H1 (cell line): ENCODE measurements at regions not wholly inside any gene's neighbourhood (a gene's known extent, or its start where the extent isn't known, plus 50 kb on each side); places are given as distances from the start of the nearest gene placed in this dataset.

Source experiments
- CTCF ChIA-PET: fragments of 300-600 bp; sonication (Branson Sonifier 250); formaldehyde crosslinking; loops from one replicate; lab custom pipeline; 2021; ENCODE audit not compliant: partially characterized antibody; lab: Charles Lee
- POLR2A ChIA-PET: fragments of 300-600 bp; sonication (Branson Sonifier 250); formaldehyde crosslinking; loops from one replicate; lab custom pipeline; 2021; ENCODE audit warnings: inconsistent platforms; ENCODE audit not compliant: partially characterized antibody; lab: Charles Lee
- DNase-seq, 2 experiments: peaks; one replicate each; pipeline versions ENCODE4 v3.0.0 to v3.0.0-alpha.2; 2010 to 2022; ENCODE audit warnings: low spot score in 2 of 2, low read depth in 1 of 2, mixed read lengths in 1 of 2
- FAIRE-seq: peaks from 2 replicates; lab custom pipeline; 2011; peaks lifted over from hg19 to GRCh38; lab: Jason Lieb, UNC
- H2AFZ ChIP-seq: 2 replicates; pipeline ENCODE4 v1.8.1; 2012; ENCODE audit warnings: low read length, inconsistent platforms
- H2AK5ac ChIP-seq: 2 replicates; pipeline ENCODE4 v1.6.1; 2013; ENCODE audit warnings: low read depth, low read length
- H2BK120ac ChIP-seq: replicated peaks from 2 replicates; pipeline ENCODE3; 2013; ENCODE audit warnings: low read depth, low read length, inconsistent platforms
- H2BK12ac ChIP-seq: 2 replicates; pipeline ENCODE4 v1.6.1; 2013; ENCODE audit warnings: low read depth, low read length
- H2BK15ac ChIP-seq: 2 replicates; pipeline ENCODE4 v1.6.1; 2013; ENCODE audit warnings: low read length
- H2BK20ac ChIP-seq: 2 replicates; pipeline ENCODE4 v1.6.1; 2013; ENCODE audit warnings: low read length
- H2BK5ac ChIP-seq: 2 replicates; pipeline ENCODE4 v1.6.1; 2013; ENCODE audit warnings: low read depth, low read length
- H3K14ac ChIP-seq: 2 replicates; pipeline ENCODE4 v1.6.1; 2013; ENCODE audit warnings: inconsistent platforms; ENCODE audit not compliant: insufficient read length
- H3K18ac ChIP-seq: 2 replicates; pipeline ENCODE4 v1.6.1; 2013; ENCODE audit warnings: low read length; ENCODE audit errors: extremely low read depth
- H3K23ac ChIP-seq: 2 replicates; pipeline ENCODE4 v1.6.1; 2013; ENCODE audit warnings: inconsistent platforms; ENCODE audit not compliant: insufficient read length
- H3K23me2 ChIP-seq: 2 replicates; pipeline ENCODE4 v1.6.1; 2013; ENCODE audit warnings: low read depth, low read length
- H3K27ac ChIP-seq: 2 replicates; pipeline ENCODE4 v1.6.1; 2011; ENCODE audit warnings: low read depth, low read length, inconsistent platforms
- H3K27me3 ChIP-seq, 4 experiments: replicated peaks in 1 of 4; 1 replicate in 1 of 4; 2 replicates in 3 of 4; pipeline versions ENCODE4 v1.6.1 to v1.8.1; 2011 to 2013; ENCODE audit warnings: low read length in 3 of 4, mild to moderate bottlenecking in 3 of 4, inconsistent platforms in 2 of 4, mixed read lengths in 2 of 4, moderate library complexity in 1 of 4; ENCODE audit not compliant: control insufficient read depth in 3 of 4, insufficient read depth in 3 of 4; ENCODE audit errors: extremely low read depth in 1 of 4
- H3K36me3 ChIP-seq, 4 experiments: 2 replicates each; pipeline versions ENCODE4 v1.6.1 to v1.8.1; 2011 to 2013; ENCODE audit warnings: mild to moderate bottlenecking in 4 of 4, low read length in 3 of 4, moderate library complexity in 2 of 4, control low read depth in 1 of 4, inconsistent platforms in 1 of 4; ENCODE audit not compliant: insufficient read depth in 4 of 4, control insufficient read depth in 2 of 4
- H3K4ac ChIP-seq: replicated peaks from 2 replicates; pipeline ENCODE3; 2013; ENCODE audit warnings: low read length, low read depth, mixed read lengths, inconsistent platforms; ENCODE audit not compliant: insufficient read length
- H3K4me1 ChIP-seq, 4 experiments: replicated peaks in 1 of 4; 1 replicate in 1 of 4; 2 replicates in 3 of 4; pipeline versions ENCODE4 v1.6.1 to v1.8.1; 2011 to 2013; ENCODE audit warnings: low read length in 3 of 4, inconsistent platforms in 2 of 4, mixed read lengths in 1 of 4; ENCODE audit not compliant: insufficient read depth in 4 of 4, control insufficient read depth in 3 of 4
- H3K4me2 ChIP-seq, 2 experiments: 2 replicates each; pipeline versions ENCODE4 v1.6.1 to v1.8.1; 2011 to 2013; ENCODE audit warnings: low read depth in 2 of 2, low read length in 2 of 2, control low read depth in 1 of 2, inconsistent platforms in 1 of 2, mild to moderate bottlenecking in 1 of 2; ENCODE audit not compliant: insufficient read depth in 1 of 2
- H3K4me3 ChIP-seq, 4 experiments: fragments of 200-600, 300-600 bp in 1 of 4; sonication (generic), shearing (Covaris generic), sonication (Bioruptor Twin) in 1 of 4; 2 replicates each; pipeline versions ENCODE4 v1.5.1 to v1.8.1; 2011 to 2016; ENCODE audit warnings: low read length in 4 of 4, low read depth in 3 of 4, control low read depth in 2 of 4, inconsistent platforms in 2 of 4, mild to moderate bottlenecking in 2 of 4, mixed read lengths in 1 of 4, moderate library complexity in 1 of 4; ENCODE audit not compliant: insufficient read depth in 2 of 4; ENCODE audit errors: extremely low read depth in 1 of 4
- H3K56ac ChIP-seq: replicated peaks from 2 replicates; pipeline ENCODE3; 2013; ENCODE audit warnings: low read depth, mild to moderate bottlenecking, mixed read lengths, low read length, inconsistent platforms; ENCODE audit not compliant: insufficient read length
- H3K79me1 ChIP-seq: 2 replicates; pipeline ENCODE4 v1.6.1; 2013; ENCODE audit warnings: low read depth, low read length, control low read depth
- H3K79me2 ChIP-seq, 2 experiments: 2 replicates each; pipeline versions ENCODE4 v1.6.1 to v1.8.1; 2012 to 2013; ENCODE audit warnings: low read length in 2 of 2, mild to moderate bottlenecking in 2 of 2, inconsistent platforms in 1 of 2; ENCODE audit not compliant: insufficient read depth in 2 of 2, control insufficient read depth in 1 of 2
- H3K9ac ChIP-seq, 4 experiments: replicated peaks in 1 of 4; 1 replicate in 1 of 4; 2 replicates in 3 of 4; pipeline versions ENCODE4 v1.6.1 to v1.8.1; 2011 to 2013; ENCODE audit warnings: low read depth in 3 of 4, low read length in 3 of 4, control low read depth in 2 of 4, mild to moderate bottlenecking in 2 of 4, moderate library complexity in 2 of 4, inconsistent platforms in 1 of 4; ENCODE audit errors: extremely low read depth in 1 of 4
- H3K9me3 ChIP-seq, 2 experiments: 2 replicates each; pipeline versions ENCODE4 v1.6.1 to v1.8.1; 2012 to 2013; ENCODE audit warnings: mild to moderate bottlenecking in 2 of 2, moderate library complexity in 2 of 2, control low read depth in 1 of 2, inconsistent platforms in 1 of 2, low read depth in 1 of 2, low read length in 1 of 2, mixed read lengths in 1 of 2; ENCODE audit not compliant: insufficient read depth in 2 of 2
- H4K20me1 ChIP-seq, 2 experiments: replicated peaks in 1 of 2; 2 replicates each; pipeline versions ENCODE3 to v1.8.1; 2011 to 2013; ENCODE audit warnings: inconsistent platforms in 2 of 2, low read length in 2 of 2, mild to moderate bottlenecking in 1 of 2; ENCODE audit not compliant: insufficient read depth in 2 of 2, control insufficient read depth in 1 of 2
- H4K5ac ChIP-seq: 2 replicates; pipeline ENCODE4 v1.6.1; 2013; ENCODE audit warnings: low read length, low read depth, mixed read lengths, inconsistent platforms; ENCODE audit not compliant: insufficient read length
- H4K8ac ChIP-seq: 2 replicates; pipeline ENCODE4 v1.8.0; 2013; ENCODE audit warnings: mild to moderate bottlenecking, moderate library complexity, low read length, inconsistent platforms; ENCODE audit not compliant: insufficient read depth; ENCODE audit errors: extremely low read depth
- H4K91ac ChIP-seq: replicated peaks from 2 replicates; pipeline ENCODE3; 2013; ENCODE audit warnings: low read length, mixed read lengths, inconsistent platforms; ENCODE audit not compliant: insufficient read length
- CTCF ChIP-seq, 3 experiments: IDR thresholded peaks; 1 replicate in 2 of 3; 2 replicates in 1 of 3; pipeline versions ENCODE4 v1.5.1 to v1.6.1; 2011; ENCODE audit warnings: low read length in 3 of 3, mild to moderate bottlenecking in 3 of 3, inconsistent platforms in 2 of 3, low read depth in 1 of 3, moderate library complexity in 1 of 3; ENCODE audit not compliant: insufficient read depth in 1 of 3; ENCODE audit errors: control extremely low read depth in 1 of 3
- KDM5A ChIP-seq: fragments of 200-600 bp; IDR thresholded peaks from 2 replicates; pipeline ENCODE4 v1.7.1; 2012; ENCODE audit warnings: mild to moderate bottlenecking, low read length, inconsistent platforms, mixed read lengths
- RAD21 ChIP-seq, 2 experiments: IDR thresholded peaks in 1 of 2; conservative IDR thresholded peaks in 1 of 2; 2 replicates each; pipeline ENCODE4 v1.6.1; 2011; ENCODE audit warnings: low read depth in 2 of 2, low read length in 2 of 2, improper control_type of control experiment in 1 of 2, inconsistent platforms in 1 of 2, mild to moderate bottlenecking in 1 of 2, moderate library complexity in 1 of 2
- WGBS, 2 experiments: shearing (Covaris generic) in 1 of 2; methylation state at CpG; one replicate each; pipeline versions ENCODE4 v1.1.6 to v1.1.7; 2013 to 2015; ENCODE audit warnings: low lambda C conversion rate in 2 of 2, mixed read lengths in 2 of 2, inconsistent platforms in 1 of 2, low coverage in 1 of 2, missing lambda C conversion rate in 1 of 2; ENCODE audit not compliant: insufficient replicate concordance in 2 of 2, insufficient coverage in 1 of 2, insufficient read length in 1 of 2; ENCODE audit errors: extremely low coverage in 1 of 2, missing lambda C conversion rate in 1 of 2; 5-methylcytosine and 5-hydroxymethylcytosine counted together

- Histone ChIP-seq H2AK5ac (no peak overlapping the region), H3K23ac (no peak overlapping the region), H3K36me3 (no peaks in the 10 kb centered on the region), H3K4me3 (no peak overlapping the region), H4K8ac (no peak overlapping the region), H4K5ac (no peak overlapping the region), H4K91ac (no peak overlapping the region), H2BK20ac (no peak overlapping the region), H3K27ac (no peak overlapping the region), H3K27me3 (no peaks in the 10 kb centered on the region), H3K9ac (no peak overlapping the region), H3K79me1 (no peaks in the 10 kb centered on the region), H2BK120ac (no peak overlapping the region), H2AFZ (no peak overlapping the region), H3K23me2 (no peaks in the 10 kb centered on the region), H3K18ac (no peak overlapping the region), H3K56ac (no peak overlapping the region), H2BK15ac (no peak overlapping the region), H2BK12ac (no peak overlapping the region), H3K79me2 (no peaks in the 10 kb centered on the region), H3K14ac (no peak overlapping the region), H3K4me1 (no peaks in the 10 kb centered on the region), H3K4me2 (no peak overlapping the region), H3K4ac (no peak overlapping the region), H4K20me1 (no peaks in the 10 kb centered on the region), H3K9me3 (no peaks in the 10 kb centered on the region), H2BK5ac (no peak overlapping the region)
- ChIA-PET CTCF (interaction anchor here (1.5 kb wide), 1 partner anchor 10 kb away, joined by 3 read pairs; no protein-coding TSS in a partner anchor), POLR2A (no interaction called here)
- no peak for TF ChIP-seq KDM5A
- peak; percentile 18 to 37; a peak in 3 of 4 replicates for TF ChIP-seq RAD21 (IDR thresholded peaks at IDR 0.05 in 1 of 2, conservative IDR thresholded peaks at IDR 0.05 in 1 of 2; ENCODE audit: low read depth in 2 of 2, low read length in 2 of 2)
- TF ChIP-seq CTCF (IDR thresholded peaks at IDR 0.05; ENCODE audit: control extremely low read depth in 1 of 3, insufficient read depth in 1 of 3, low read depth in 1 of 3, low read length in 3 of 3) = peak in 1 of 3 experiments; percentile 26; a peak in 2 of 4 replicates
- FAIRE-seq (peak; percentile 57), DNase-seq (no peak)
- WGBS, 2 experiments = 41% methylated on average over 2 of the region's 2 CpGs; no CpG with 5 or more reads in 1 of the 2 experiments
These were observed 397.5 kb upstream of the PRKX start for GRCh38 chrX:4110964-4111363.
